Right lobe of liver (tissue), 4 donors: ENCODE measurements at regions not wholly inside any gene's neighbourhood (a gene's known extent, or its start where the extent isn't known, plus 50 kb on each side); places are given as distances from the start of the nearest gene placed in this dataset.
"Not testable (repeated sequence)": the region's sequence is repeated elsewhere in the genome, so short reads cannot be mapped to it uniquely, and the experiment has no call there.

Experiments used
- CTCF ChIP-seq, 4 donors: fragments of 200-600 bp in 3 of 4; fragments of 450-650 bp in 1 of 4; IDR thresholded peaks; one replicate each; pipeline versions ENCODE4 v1.5.1 to v1.8.0; 2016 to 2022; ENCODE audit warnings: antibody characterized with exemption in 4 of 4, mild to moderate bottlenecking in 2 of 4
- POLR2A ChIP-seq: fragments of 450-650 bp; IDR thresholded peaks from one replicate; pipeline ENCODE4 v1.6.1; 2017; ENCODE audit warnings: antibody characterized with exemption, mild to moderate bottlenecking
- donor health status: DM: no; HTN: no; CAD: no.
- donor health status: DM: no; HTN: no; CAD: no.
- donor health status: DM: no; HTN: yes; CAD: no.

GRCh38 chr9:14989336-14989735 lies 79.1 kb upstream of the FREM1 start:
- TF ChIP-seq CTCF (IDR thresholded peaks at IDR 0.05); POLR2A: not testable (repeated sequence)
